SK-N-MC (cell line): ENCODE measurements at regions not wholly inside any gene's neighbourhood (a gene's known extent, or its start where the extent isn't known, plus 50 kb on each side); places are given as distances from the start of the nearest gene placed in this dataset.

ENCODE experiments used
- EZH2 ChIP-seq: fragments of 200-600 bp; sonication (generic); IDR thresholded peaks from one replicate; pipeline ENCODE4 v1.6.1; 2017; ENCODE audit warnings: antibody characterized with exemption
- FOXP2 ChIP-seq: optimal IDR thresholded peaks from 2 replicates; pipeline ENCODE3; 2011; ENCODE audit warnings: mild to moderate bottlenecking, moderate library complexity; ENCODE audit not compliant: insufficient read depth; ENCODE audit errors: extremely low read length, control extremely low read depth
- POLR2AphosphoS5 ChIP-seq: IDR thresholded peaks from 2 replicates; pipeline ENCODE4 v1.6.1; 2012; ENCODE audit warnings: mild to moderate bottlenecking, low read depth, low read length, borderline replicate concordance

- TF ChIP-seq EZH2 (no peak), POLR2AphosphoS5 (no peak), FOXP2 (no peak)
Measured at GRCh38 chr12:17571047-17571446, 518.9 kb downstream of the RERGL start.
